ENCODE measurements at regions not wholly inside any gene's neighbourhood (a gene's known extent, or its start where the extent isn't known, plus 50 kb on each side); places are given as distances from the start of the nearest gene placed in this dataset.

DNA sequence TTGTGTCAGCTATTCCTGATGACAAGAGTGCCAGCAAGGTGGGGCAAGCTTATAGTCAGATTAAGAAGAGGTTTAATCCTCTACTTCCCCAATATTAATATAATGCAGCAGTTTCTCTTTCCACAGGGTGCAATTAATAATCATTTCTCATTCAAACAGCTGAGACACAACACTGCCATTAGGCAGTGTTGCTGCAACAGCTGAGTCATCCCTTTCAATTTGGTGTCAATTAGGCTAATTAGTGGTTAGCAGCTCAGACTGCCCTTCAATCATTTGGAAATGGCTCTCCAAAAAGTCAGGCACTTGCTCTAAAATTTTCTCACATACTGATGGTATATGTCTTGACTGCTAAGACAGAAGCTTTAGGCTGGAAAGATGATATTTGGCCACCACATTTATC, 265.7 kb upstream of the FAM241A start:
- TF ChIP-seq, protein P1, sequence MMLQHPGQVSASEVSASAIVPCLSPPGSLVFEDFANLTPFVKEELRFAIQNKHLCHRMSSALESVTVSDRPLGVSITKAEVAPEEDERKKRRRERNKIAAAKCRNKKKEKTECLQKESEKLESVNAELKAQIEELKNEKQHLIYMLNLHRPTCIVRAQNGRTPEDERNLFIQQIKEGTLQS (IDR thresholded peaks at IDR 0.05; ENCODE audit: insufficient read depth, low read depth, low read length): no peak
- TF ChIP-seq TBP (IDR thresholded peaks at IDR 0.05; ENCODE audit: low read depth, low read length): no peak
- TF ChIP-seq RAD21 (IDR thresholded peaks at IDR 0.05 in 1 of 2, conservative IDR thresholded peaks at IDR 0.05 in 1 of 2; ENCODE audit: low read depth in 2 of 2, low read length in 2 of 2): no peak
